HEK293 (cell line): ENCODE measurements at regions not wholly inside any gene's neighbourhood (a gene's known extent, or its start where the extent isn't known, plus 50 kb on each side); places are given as distances from the start of the nearest gene placed in this dataset.

Experiments
- CTCF ChIA-PET: fragments of 350-600 bp; formaldehyde crosslinking; extraction: SDS; loops from one replicate; lab custom pipeline; 2021; ENCODE audit warnings: antibody characterized with exemption; lab: Yijun Ruan, JAX
- POLR2A ChIA-PET: fragments of 300-600 bp; formaldehyde crosslinking; extraction: SDS; loops from one replicate; lab custom pipeline; 2020; ENCODE audit warnings: antibody characterized with exemption, inconsistent platforms; lab: Yijun Ruan, JAX
- H3K27ac ChIP-seq: fragments of 200-500 bp; sonication (Bioruptor generic); 2 replicates; pipeline ENCODE4 v1.5.1; 2014; ENCODE audit warnings: low read depth, low read length, control low read depth, inconsistent platforms; ENCODE audit errors: extremely low read depth
- H3K36me3 ChIP-seq, 2 experiments: fragments of 200-500 bp in 1 of 2; sonication (Bioruptor generic) in 1 of 2; 1 replicate in 1 of 2; 2 replicates in 1 of 2; pipeline ENCODE4 v1.5.1; 2014 to 2017; ENCODE audit warnings: inconsistent platforms in 2 of 2, low read length in 2 of 2; ENCODE audit not compliant: control insufficient read depth in 2 of 2, insufficient read depth in 1 of 2
- H3K4me1 ChIP-seq: fragments of 200-500 bp; sonication (Bioruptor generic); 2 replicates; pipeline ENCODE4 v1.5.1; 2014; ENCODE audit warnings: mild to moderate bottlenecking, low read length, inconsistent platforms; ENCODE audit not compliant: control insufficient read depth, insufficient read depth
- H3K4me3 ChIP-seq: 2 replicates; pipeline ENCODE4 v1.5.1; 2011; ENCODE audit warnings: low read depth, mild to moderate bottlenecking, control low read depth, low read length, moderate library complexity
- H3K9me3 ChIP-seq: fragments of 200-500 bp; sonication (Bioruptor generic); 2 replicates; pipeline ENCODE4 v1.5.1; 2014; ENCODE audit warnings: low read depth, low read length, inconsistent platforms; ENCODE audit not compliant: control insufficient read depth, insufficient read depth
- GLIS1 ChIP-seq: fragments of 450-650 bp; formaldehyde crosslinking; IDR thresholded peaks from 2 replicates; pipeline ENCODE4 v1.5.1; 2016; ENCODE audit warnings: missing biosample characterization, missing genetic modification characterization
- HIC1 ChIP-seq: fragments of 450-650 bp; formaldehyde crosslinking; IDR thresholded peaks from 2 replicates; pipeline ENCODE4 v1.5.1; 2016; ENCODE audit warnings: missing biosample characterization, missing genetic modification characterization
- PATZ1 ChIP-seq: fragments of 450-650 bp; formaldehyde crosslinking; IDR thresholded peaks from 2 replicates; pipeline ENCODE4 v1.5.1; 2016; ENCODE audit warnings: missing biosample characterization, missing genetic modification characterization
- PRDM1 ChIP-seq: fragments of 450-650 bp; formaldehyde crosslinking; IDR thresholded peaks from 2 replicates; pipeline ENCODE4; 2016; ENCODE audit warnings: missing biosample characterization, missing genetic modification characterization
- PRDM6 ChIP-seq: fragments of 450-650 bp; formaldehyde crosslinking; IDR thresholded peaks from 2 replicates; pipeline ENCODE4 v1.5.1; 2017; ENCODE audit warnings: missing biosample characterization, missing genetic modification characterization
- ZNF148 ChIP-seq: fragments of 450-650 bp; formaldehyde crosslinking; IDR thresholded peaks from 2 replicates; pipeline ENCODE4 v1.5.0; 2017; ENCODE audit warnings: missing biosample characterization, missing genetic modification characterization, borderline replicate concordance
- ZNF155 ChIP-seq: fragments of 450-650 bp; formaldehyde crosslinking; IDR thresholded peaks from 2 replicates; pipeline ENCODE4 v1.5.1; 2016; ENCODE audit warnings: missing biosample characterization, missing genetic modification characterization
- ZNF174 ChIP-seq: fragments of 450-650 bp; formaldehyde crosslinking; IDR thresholded peaks from 2 replicates; pipeline ENCODE4 v1.5.0; 2017; ENCODE audit warnings: missing biosample characterization, mild to moderate bottlenecking, missing genetic modification characterization
- ZNF19 ChIP-seq: fragments of 450-650 bp; formaldehyde crosslinking; IDR thresholded peaks from 2 replicates; pipeline ENCODE4; 2016; ENCODE audit warnings: missing biosample characterization, missing genetic modification characterization, low read depth
- ZNF211 ChIP-seq: fragments of 450-650 bp; formaldehyde crosslinking; IDR thresholded peaks from 2 replicates; pipeline ENCODE4 v1.5.1; 2016; ENCODE audit warnings: low read depth, missing biosample characterization, missing genetic modification characterization
- ZNF223 ChIP-seq: fragments of 450-650 bp; formaldehyde crosslinking; IDR thresholded peaks from 2 replicates; pipeline ENCODE4 v1.5.1; 2016; ENCODE audit warnings: missing biosample characterization, missing genetic modification characterization
- ZNF23 ChIP-seq: fragments of 450-650 bp; formaldehyde crosslinking; IDR thresholded peaks from 2 replicates; pipeline ENCODE4 v1.5.1; 2016; ENCODE audit warnings: missing biosample characterization, missing genetic modification characterization, borderline replicate concordance
- ZNF416 ChIP-seq: fragments of 450-650 bp; formaldehyde crosslinking; IDR thresholded peaks from 2 replicates; pipeline ENCODE4 v1.5.1; 2016; ENCODE audit warnings: missing biosample characterization, missing genetic modification characterization
- ZNF473 ChIP-seq: fragments of 450-650 bp; formaldehyde crosslinking; IDR thresholded peaks from 2 replicates; pipeline ENCODE4 v1.5.1; 2017; ENCODE audit warnings: missing biosample characterization, missing genetic modification characterization
- ZNF530 ChIP-seq: fragments of 450-650 bp; formaldehyde crosslinking; IDR thresholded peaks from 2 replicates; pipeline ENCODE4 v1.5.1; 2016; ENCODE audit warnings: low read depth, missing biosample characterization, missing genetic modification characterization
- ZNF548 ChIP-seq: fragments of 450-650 bp; formaldehyde crosslinking; IDR thresholded peaks from 2 replicates; pipeline ENCODE4 v1.5.1; 2016; ENCODE audit warnings: missing biosample characterization, missing genetic modification characterization
- ZNF558 ChIP-seq: fragments of 450-650 bp; formaldehyde crosslinking; IDR thresholded peaks from 2 replicates; pipeline ENCODE4 v1.5.1; 2016; ENCODE audit warnings: missing biosample characterization, missing genetic modification characterization
- ZNF626 ChIP-seq: fragments of 450-650 bp; sonication (Bioruptor Pico); formaldehyde crosslinking; IDR thresholded peaks from 2 replicates; pipeline ENCODE4 v1.5.1; 2018; ENCODE audit warnings: missing biosample characterization, missing genetic modification characterization, inconsistent platforms
- ZNF639 ChIP-seq: fragments of 450-650 bp; formaldehyde crosslinking; IDR thresholded peaks from 2 replicates; pipeline ENCODE4 v1.5.1; 2016; ENCODE audit warnings: missing biosample characterization, missing genetic modification characterization
- ZNF776 ChIP-seq: fragments of 450-650 bp; formaldehyde crosslinking; IDR thresholded peaks from 2 replicates; pipeline ENCODE4 v1.5.0; 2017; ENCODE audit warnings: missing biosample characterization, missing genetic modification characterization, borderline replicate concordance
- ZSCAN30 ChIP-seq: fragments of 450-650 bp; IDR thresholded peaks from 2 replicates; pipeline ENCODE4 v1.5.1; 2018; ENCODE audit warnings: missing biosample characterization, mild to moderate bottlenecking, missing genetic modification characterization, moderate library complexity
- TF ChIP-seq, protein P1 (sequence below): fragments of 450-650 bp; IDR thresholded peaks from 2 replicates; pipeline ENCODE4 v1.5.1; 2018; ENCODE audit warnings: missing biosample characterization, mild to moderate bottlenecking, missing genetic modification characterization

DNA sequence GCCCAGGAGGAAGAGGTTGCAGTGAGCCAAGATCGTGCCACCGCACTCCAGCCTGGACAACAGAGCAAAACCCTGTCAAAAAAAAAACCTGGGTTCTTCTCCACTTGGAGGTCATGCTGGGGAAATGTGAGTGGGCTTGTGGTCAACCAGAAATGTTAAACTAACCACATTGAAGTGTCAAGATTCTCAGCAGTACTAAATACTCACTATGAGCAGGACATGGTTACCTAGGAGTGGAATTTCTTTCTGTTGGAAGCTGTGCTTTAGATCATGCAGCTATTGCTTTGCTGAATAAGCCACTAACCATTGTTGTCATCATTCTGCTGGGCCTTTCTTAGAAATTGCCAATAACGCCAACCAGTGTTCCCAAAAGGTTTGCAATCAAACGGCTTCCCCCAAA lies 253.3 kb upstream of the TSHZ3 start (continued):
- TF ChIP-seq ZNF155 (tag by site-specific recombination): no peak
- no peak for TF ChIP-seq ZNF558
- no peak for TF ChIP-seq ZSCAN30 (tag by site-specific recombination)

- Histone ChIP-seq H3K27ac (no peak overlapping the region), H3K4me1 (no peaks in the 10 kb centered on the region), H3K36me3 (no peaks in the 10 kb centered on the region), H3K4me3 (no peak overlapping the region), H3K9me3 (no peaks in the 10 kb centered on the region; the same call in none of the 2 replicates)
- ChIA-PET CTCF (interaction anchor here (0.5 kb wide), 1 partner anchor 507 kb away, joined by 4 read pairs; no protein-coding TSS in a partner anchor), POLR2A (no interaction called here)
- no peak for TF ChIP-seq ZNF473 (tag by site-specific recombination)
- TF ChIP-seq, protein P1, sequence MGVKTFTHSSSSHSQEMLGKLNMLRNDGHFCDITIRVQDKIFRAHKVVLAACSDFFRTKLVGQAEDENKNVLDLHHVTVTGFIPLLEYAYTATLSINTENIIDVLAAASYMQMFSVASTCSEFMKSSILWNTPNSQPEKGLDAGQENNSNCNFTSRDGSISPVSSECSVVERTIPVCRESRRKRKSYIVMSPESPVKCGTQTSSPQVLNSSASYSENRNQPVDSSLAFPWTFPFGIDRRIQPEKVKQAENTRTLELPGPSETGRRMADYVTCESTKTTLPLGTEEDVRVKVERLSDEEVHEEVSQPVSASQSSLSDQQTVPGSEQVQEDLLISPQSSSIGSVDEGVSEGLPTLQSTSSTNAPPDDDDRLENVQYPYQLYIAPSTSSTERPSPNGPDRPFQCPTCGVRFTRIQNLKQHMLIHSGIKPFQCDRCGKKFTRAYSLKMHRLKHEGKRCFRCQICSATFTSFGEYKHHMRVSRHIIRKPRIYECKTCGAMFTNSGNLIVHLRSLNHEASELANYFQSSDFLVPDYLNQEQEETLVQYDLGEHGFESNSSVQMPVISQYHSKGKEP (tag by site-specific recombination): no peak
- no peak for TF ChIP-seq ZNF211 (tag by site-specific recombination)
- no peak for TF ChIP-seq ZNF223 (tag by site-specific recombination)
These were observed 255.3 kb upstream of the TSHZ3 start for GRCh38 chr19:31604493-31605040.

DNA sequence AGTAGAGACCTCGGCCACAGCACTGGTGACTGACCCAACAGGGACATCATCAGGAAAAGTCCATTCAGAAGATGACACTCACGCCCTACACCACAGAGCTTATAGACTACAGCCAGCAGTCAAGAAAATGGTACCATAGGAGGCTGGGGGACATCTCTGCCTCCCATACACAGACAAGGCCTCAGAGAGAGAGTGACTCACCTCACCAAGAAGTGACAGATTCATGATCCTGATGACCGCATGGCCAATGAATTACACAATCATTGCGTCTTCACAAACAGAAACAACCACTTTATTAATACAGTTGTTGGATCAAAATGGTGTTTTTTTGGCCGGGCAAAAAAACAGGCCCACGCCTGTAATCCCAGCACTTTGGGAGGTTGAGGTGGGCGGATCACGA lies 260.8 kb upstream of the TSHZ3 start:
- ChIA-PET POLR2A (no interaction called here), CTCF (no interaction called here)
- H3K27ac ChIP-seq: no peak overlapping the region
- H3K4me1 ChIP-seq: no peaks in the 10 kb centered on the region
- H3K9me3 ChIP-seq: no peaks in the 10 kb centered on the region; the same call in 1 of the 2 replicates
- no peaks in the 10 kb centered on the region for H3K36me3 ChIP-seq
- no peak overlapping the region for H3K4me3 ChIP-seq
- no peak for TF ChIP-seq PATZ1 (tag by site-specific recombination)
- TF ChIP-seq ZNF639: no peak
- TF ChIP-seq ZNF776 (tag by site-specific recombination): no peak
- no peak for TF ChIP-seq ZNF174 (tag by site-specific recombination)
- TF ChIP-seq ZNF548 (tag by site-specific recombination): no peak
- TF ChIP-seq GLIS1 (tag by site-specific recombination): no peak
- no peak for TF ChIP-seq HIC1
- TF ChIP-seq ZNF19 (tag by site-specific recombination): no peak
- TF ChIP-seq ZNF148: no peak
- no peak for TF ChIP-seq ZNF416 (tag by site-specific recombination)
- TF ChIP-seq ZNF530: no peak
- no peak for TF ChIP-seq PRDM1
- TF ChIP-seq ZNF23 (tag by site-specific recombination): no peak
- no peak for TF ChIP-seq PRDM6
- no peak for TF ChIP-seq ZNF626 (tag by site-specific recombination)
